NCI-H2081 treated with DMSO at 0.1 percent for 48 hours (cell line): ENCODE measurements at regions not wholly inside any gene's neighbourhood (a gene's known extent, or its start where the extent isn't known, plus 50 kb on each side); places are given as distances from the start of the nearest gene placed in this dataset.
"Not testable (repeated sequence)": the region's sequence is repeated elsewhere in the genome, so short reads cannot be mapped to it uniquely, and the experiment has no call there.

Source experiments
- DNase-seq: peaks from one replicate; lab custom pipeline; 2025; lab: John Stamatoyannopoulos, UW

DNA sequence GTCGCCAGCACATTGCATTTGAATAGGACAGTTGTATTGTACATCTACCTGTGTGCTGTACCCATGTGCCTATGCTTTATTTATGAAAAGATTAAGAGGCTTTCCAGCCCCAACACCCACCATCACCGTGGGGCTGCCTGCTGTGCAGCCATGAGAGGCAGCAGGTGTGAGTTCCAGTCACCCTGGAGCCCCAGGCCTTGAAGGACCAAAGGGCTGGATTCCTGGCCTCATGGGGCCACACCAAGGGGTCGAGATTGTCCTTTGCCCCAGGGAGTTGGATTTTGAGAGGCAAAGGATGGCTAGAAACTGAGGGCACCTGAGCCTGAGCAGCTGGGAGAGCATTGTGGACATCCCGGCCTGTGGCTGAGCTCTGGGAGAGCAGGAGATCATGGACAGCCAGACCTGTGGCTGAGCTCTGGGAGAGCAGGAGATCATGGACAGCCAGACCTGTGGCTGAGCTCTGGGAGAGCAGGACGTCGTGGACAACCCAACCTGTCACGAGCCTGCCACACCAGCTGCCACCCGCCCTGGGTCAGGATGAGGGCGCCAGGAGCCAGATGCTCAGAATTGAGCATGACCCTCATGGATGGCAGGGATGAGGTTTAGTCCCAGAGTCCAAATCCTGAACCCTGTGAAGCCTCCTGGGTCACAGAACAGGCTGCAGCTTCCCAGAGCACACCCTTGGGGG is 182.5 kb upstream of the RAB6C start:
- DNase-seq = no peak

DNA sequence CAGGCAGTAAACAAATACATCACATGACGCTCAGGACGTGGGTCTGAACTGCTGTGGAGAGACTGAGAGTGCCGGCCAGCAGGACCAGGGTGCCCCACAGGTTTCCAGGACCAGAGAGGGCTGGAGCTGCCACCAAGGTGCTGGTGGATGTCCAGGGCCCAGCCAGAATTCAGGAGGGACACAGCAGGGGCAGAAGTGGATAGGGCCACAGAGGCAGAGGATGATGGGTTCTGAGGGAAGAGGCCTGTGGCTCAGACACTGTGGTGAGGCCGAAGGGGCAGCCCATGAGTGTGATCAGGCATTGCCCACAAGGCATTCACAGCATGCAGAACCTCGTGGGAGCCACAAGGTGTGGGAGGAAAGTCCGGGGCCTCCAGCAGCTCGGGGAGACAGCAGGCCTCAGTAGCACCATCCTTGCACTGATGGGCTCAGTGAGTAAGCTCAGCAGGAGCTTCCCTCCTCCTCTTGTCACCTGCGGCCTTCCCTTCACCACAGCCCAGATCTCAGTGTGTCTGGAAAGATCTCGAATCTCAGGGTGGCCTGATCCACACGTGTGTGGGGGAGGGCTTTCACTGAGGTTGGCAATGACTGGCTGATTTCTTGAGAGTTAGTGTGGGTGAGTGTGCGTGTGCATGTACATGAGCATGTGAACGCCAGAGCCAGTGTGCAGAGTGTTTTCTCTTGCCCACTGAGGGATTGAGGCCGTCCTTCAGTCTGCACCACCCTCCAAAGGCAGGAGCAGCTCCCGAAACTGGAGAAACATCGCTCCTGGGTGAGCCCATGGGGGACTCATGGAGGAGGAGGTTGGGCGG is 181.8 kb upstream of the RAB6C start:
- DNase-seq = no peak

DNA sequence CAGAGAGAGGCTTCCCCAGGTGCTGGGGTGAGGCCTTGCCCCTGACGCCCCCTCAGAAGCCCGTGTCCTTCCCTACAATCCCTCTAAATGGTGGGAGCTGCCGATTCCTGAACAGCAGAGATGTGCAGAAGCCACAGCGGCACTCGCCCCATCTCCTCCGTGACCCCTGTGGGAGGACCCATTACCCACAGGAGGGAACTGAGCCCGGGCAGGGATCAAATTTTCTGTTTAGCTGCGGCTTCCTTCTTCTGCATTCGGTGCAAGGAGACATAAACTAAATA is 181.2 kb upstream of the RAB6C start:
- no peak for DNase-seq

DNA sequence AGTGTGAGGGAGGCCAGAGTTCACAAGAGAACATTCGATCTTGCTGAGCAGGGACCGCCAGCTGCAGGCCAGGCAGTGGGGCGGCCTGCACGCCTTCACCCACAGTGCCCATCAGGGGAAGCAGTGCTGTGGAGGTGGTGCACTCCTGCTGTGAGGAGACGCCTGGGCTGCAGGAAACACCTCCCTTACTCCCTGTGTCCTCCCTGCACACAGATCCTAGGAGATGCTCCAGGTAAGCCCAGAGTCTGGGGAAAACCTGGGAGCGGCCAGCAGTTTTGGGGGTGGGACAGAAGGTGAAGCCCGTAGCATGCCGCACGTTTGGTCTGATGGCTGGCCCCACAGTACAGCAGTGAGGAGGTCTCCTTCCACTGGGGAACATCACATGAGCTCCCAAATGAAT is 180.8 kb upstream of the RAB6C start:
- DNase-seq = no peak

DNA sequence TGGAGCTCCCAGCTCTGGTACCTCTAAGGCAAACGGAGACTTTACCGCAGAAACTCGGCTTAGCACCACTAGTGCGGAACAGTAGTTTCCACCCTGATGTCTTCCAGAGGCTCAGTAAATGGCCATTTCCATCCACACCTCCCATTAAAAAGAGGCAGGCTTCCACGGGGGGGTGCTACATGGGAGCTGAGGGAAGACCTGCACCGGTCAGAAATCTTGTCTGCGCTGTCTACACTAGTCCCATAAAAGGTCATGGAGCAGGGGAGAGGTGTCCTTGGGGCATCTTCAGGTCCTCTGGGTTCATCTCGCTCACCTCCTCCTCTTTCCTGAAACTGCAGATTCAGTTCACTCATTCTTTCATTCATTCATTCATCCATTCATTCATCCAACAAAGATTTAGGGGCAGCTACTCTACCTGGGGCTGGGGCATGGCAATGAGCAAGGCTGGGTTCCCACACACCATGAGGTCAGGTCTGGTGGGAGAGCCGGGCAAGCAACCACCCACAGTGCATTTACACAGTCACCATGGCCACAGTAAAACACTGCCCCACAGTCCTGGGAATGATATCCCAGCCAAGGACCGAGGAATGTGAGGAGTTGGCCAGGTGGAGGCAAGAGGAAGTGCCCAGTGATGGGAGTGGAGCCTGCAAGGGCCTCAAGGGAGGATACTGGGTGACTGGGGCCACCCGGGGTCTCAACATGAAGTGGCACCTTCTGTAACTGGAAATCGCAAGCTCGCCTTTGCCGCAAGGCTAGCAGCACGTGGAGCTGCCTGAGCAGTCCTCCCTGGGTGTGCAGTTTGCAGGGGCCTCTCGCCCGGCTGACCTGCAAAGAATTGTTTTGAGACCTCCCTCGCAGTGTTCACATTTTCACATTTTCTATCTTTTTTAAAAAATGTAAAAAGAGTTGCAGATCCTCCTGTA is 180.2 kb upstream of the RAB6C start:
- DNase-seq = no peak

DNA sequence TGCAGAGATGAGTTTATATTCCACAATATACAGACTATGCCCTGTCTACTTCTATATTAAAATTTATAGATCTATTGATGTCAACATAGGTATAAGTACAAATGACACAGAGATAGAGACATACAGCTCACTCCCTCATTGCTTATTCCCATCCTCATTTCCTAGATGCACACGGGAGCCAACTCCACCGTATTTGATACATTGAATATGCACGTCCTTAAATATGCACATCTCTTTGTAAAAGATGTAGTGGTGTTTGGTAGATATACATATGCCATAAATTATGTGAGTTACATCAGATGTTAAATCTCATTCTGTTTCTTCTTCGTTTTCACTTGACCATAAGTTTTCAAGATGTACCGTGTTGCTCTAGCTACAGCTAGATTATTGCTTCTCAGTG is 179.2 kb upstream of the RAB6C start:
- DNase-seq = no peak

DNA sequence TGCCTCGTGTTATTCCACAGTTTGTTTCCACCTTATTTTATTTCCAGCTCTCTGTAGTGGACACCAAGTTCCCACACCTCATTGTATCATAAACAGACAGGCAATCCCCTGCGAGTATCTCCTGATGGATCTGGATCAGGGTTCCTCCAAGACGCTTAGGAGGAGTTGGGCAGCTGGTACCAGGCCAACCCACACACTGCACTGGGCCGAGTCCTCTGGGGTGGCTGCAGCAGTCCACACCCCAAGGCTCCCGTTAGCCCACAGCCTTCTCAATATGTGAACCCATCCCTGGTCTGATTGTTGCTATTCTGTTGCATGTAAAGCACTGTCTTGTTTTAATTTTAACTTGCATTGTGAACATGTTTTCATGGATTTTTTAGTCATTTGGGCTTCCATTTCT is 178.8 kb upstream of the RAB6C start:
- DNase-seq = no peak

DNA sequence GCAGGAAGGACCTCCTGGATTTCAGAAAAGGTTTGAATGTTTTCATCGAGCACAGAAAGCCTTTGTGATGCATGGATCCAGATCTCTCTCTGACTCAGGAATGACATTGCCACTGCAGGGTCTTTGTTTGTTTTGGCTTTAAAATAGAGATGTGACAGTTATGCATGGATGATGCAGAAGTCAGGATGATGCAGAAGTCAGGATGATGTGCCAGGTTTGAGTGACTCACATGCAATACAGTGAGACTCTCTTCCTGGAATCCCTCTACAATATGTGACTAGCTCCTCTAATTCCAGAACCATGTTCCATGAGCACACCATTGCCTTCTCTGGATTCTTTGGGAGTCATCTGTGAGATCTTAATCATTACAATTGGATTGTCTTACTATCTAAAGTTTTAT is 177.9 kb upstream of the RAB6C start:
- no peak for DNase-seq

DNA sequence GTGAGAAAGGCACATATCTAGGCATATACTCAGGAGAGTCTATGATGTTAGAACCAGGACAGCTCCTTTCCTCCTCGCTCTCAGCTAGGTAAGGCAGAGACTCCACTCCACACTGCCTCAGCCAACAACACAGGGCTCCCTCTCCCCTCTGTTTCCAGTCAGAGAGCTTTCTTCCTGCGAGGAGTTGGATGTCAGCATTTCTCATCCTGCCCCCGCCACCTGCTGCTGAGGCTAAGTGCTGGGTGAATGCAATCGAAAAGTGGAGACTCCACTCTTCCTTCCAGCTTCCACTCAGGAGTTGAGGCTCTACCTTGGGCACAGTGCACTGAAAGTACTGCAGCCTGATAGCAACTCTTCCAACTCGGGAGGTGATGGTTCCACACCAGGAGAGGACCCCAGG is 177.2 kb upstream of the RAB6C start:
- no peak for DNase-seq

DNA sequence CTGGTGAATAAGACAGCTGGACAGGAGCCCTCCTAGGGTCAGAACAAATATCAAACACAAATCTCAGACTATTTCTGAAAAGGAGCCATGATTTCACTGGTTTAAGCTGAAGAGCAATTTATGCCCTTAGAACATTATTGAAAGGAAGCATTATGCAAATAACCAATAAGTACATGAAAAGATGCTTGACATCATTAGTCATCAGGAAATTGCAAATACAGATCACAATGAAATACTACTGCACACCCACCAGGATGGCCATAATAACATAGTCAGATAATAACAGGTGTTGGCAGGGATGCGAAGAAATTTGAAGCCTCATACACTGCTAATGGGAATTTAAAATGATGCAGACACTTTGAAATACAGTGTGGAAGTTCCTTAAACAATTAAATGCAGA is 176.4 kb upstream of the RAB6C start:
- DNase-seq = peak; percentile 19

DNA sequence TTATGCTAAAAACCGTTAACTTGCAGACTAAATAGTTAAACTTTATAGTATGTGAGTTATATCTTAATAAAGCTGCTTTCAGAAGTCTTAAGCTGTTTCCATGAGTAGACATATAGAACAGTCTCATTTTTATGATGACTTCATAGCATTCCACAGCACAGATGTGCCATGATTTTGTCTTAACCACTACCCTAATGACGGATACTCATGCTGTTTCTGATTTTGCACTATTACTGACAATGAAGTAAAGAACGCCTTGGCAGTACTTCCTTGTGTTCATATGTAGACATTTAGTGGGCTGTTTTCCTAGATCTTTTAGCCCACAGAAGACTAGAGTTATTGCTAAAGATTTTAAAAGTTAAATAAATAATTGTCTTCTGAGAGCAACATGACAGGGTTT is 175.6 kb upstream of the RAB6C start:
- no peak for DNase-seq

DNA sequence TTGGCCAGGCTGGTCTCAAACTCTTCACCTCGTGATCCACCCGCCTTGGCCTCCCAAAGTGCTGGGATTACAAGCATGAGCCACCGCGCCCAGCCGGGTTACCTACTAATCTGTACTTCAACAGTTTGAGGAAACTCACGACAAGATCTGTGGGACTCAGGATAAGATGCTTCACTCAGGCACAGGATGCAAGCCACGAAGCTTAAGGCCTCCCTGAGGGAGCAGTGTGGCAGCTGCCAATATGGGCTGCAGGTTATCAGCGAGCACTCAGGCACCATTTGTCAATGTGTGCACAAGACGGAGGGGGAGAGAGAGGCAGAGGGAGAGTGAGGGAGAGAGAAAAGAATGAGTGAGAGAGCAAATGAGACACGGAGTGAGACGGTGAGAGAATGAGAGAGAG is 173.6 kb upstream of the RAB6C start:
- DNase-seq = no peak

DNA sequence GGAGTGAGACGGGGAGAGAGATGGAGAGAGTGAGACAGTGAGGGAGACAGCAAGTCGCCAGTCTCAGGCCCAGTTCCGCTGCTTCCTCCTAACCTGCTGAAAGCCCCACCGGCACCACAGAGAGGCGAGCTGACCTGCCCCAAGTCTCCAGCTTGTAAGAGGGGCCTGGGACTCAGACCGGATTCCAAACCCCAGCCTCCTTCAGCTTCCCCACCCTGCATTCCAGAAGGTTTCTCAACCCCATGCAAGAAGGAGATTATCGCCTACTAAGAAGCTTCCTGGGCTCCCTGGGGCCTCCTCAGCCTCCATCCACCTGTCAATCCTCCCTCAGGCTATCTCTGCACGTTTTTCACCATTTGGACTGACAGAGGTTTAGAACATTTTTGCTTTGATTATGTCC is 173.1 kb upstream of the RAB6C start:
- no peak for DNase-seq

DNA sequence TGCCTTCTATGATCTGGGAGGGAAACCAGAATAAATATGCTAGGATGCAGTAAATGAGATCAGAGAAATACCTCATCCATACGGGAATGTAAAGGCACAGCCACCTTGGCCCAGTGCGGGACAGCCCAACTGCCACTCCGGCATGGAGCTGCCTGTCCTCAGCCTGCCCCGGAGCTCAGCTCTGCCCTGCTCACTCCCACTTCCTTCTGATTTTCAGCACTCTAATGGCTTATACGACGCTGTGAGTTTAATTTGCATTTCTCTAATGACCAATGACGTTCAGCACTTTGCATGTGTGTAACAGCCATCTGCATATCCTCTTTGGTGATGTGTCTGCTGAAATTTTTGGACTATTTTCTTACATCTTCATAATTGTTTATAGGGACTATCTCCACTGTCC is 172.5 kb upstream of the RAB6C start:
- no peak for DNase-seq

DNA sequence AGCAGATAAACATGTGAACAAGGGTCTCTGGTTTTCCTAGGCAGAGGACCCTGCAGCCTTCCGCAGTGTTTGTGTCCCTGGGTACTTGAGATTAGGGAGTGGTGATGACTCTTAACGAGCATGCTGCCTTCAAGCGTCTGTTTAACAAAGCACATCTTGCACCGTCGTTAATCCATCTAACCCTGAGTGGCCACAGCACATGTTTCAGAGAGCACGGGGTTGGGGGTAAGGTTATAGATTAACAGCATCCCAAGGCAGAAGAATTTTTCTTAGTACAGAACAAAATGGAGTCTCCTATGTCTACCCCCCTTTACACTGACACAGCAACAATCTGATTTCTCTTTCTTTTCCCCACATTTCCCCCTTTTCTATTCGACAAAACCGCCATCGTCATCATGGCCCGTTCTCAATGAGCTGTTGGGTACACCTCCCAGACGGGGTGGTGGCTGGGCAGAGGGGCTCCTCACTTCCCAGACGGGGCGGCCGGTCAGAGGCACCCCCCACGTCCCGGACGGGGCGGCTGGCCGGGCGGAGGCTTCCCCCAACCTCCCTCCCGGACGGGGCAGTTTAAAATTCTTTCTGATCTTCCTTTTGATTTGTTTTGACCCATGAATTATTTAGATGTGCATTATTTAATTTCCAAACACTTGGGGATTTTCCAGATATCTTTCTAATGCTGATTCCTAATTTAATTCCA is 171.7 kb upstream of the RAB6C start:
- not testable (repeated sequence) for DNase-seq

DNA sequence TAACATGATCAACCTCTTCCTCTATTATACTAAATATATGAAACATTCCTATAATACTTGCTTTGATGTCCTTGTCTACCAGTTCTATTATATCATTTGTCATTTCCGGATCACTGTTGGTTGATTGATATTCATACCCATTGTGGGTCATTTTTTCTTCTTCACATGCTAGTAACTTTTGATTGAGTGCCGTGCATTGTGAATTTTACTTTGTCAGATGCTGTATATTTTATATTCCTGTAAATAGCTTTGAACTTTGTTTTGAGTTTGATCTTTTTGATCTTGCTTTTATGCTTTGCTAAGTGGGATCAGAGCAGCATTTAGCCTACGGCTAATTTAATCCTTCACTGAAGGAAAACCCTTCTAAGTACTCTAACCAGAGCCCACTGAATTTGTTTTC is 168.9 kb upstream of the RAB6C start:
- no peak for DNase-seq

DNA sequence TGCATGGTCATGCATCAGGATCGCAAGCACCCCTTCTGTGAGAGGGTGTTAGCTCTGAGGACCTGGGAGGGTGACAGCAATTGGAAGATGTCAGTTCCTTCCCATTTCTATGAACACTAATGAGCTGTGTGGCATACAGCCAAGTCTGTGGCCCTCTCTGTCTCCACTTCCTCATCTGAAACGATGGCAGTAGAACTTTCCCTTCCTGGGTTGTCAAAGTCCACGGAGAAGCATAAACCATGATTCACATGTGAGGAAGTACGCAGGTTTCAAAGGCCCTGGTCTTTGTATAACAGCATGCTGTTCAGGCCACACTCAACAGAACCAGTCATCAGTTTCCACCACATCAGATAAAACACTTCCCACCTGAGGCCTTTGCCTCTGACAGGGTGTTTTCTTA is 167.4 kb upstream of the RAB6C start:
- DNase-seq = no peak

DNA sequence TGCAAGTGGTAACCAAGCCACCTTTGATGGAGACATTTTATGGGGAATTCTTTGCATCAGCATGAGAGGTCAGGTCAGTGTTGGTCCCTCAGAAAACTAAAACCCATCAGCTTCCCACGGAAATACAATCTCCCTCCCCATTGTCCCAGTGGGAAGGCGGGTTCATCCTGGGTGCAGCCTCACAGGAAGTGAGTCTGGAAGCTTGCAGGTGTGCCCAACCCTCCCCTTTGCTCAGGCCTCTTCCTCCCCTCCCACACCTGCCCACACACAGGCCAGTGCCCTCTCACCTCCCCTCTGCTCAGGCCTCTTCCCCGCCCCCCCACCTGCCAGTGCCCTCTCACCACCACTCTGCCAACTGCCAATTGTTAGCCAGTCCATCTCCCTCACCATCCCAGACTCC is 166.8 kb upstream of the RAB6C start:
- no peak for DNase-seq

DNA sequence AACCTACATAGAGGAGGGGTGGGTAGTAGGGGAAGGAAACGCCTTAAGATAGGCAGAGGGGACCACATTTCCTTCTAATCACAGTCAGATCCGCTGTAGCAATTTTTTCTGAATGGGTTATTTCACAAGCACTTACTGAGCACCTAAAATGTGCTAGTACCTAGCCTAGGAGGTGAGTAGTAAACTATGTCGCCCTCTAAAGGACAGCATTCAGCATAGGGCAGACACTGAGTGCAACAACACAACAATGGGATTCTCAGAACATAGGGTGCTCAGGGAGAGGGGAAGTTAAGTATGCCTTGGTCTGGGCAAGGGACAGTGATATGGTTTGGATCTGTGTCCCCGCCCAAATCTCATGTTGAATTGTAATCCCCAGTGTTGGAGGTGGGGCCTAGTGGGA is 166.1 kb upstream of the RAB6C start:
- DNase-seq = no peak

DNA sequence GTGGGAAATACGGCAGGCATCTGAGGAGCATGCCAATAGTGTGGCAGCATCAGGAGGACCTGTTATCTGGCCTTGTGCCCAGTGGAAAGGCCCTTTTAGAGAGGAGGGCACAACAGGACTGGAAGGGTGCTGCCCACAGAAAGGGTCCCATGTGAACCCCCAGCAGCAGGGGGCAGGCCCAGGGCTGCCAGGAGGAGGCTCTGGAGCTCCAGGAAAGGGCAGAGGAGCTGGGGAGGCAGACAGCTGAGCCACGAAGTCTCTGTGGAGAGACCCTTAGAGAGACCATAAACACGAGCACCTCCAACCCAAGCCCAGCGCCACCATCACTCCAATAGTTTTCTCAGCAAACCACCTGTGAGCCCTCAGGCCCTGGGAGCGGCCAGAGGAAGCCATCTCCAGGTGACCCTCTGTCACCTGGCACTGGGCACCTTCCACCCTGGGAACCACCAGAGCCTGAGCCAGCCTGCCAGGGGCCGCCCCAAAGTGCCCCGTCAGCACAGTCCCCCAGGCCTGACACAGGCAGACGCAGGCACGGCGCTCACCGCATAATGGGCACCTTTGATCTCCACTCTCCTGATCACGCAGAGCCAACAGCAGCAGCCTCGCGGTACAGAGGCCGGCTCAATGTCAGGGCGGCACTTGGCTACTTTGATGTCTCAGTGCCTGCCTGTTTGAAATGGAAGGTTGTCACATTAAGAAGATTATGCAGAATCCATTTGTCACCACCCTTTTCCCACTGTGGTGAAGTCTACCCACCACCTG is 162.5 kb upstream of the RAB6C start:
- DNase-seq = no peak

DNA sequence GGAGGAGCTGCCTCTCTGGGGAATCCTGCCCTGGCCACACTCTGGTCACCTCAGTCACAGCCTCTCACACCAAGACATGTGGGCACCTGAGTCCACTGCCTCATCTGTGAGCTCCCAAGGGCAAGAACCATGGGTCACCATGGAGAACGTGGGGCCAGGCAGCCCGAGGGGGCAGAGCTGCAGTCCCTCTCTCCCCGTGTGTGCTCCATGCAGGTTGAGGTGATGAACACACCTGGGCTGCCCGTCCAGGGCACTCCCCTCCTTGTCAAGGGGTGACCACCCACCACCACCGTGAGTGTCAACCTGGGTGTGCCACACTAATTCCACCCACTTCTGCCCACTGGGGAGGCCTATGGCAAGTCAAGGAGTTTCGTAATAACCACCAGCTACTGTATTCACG is 159.6 kb upstream of the RAB6C start:
- DNase-seq = no peak

DNA sequence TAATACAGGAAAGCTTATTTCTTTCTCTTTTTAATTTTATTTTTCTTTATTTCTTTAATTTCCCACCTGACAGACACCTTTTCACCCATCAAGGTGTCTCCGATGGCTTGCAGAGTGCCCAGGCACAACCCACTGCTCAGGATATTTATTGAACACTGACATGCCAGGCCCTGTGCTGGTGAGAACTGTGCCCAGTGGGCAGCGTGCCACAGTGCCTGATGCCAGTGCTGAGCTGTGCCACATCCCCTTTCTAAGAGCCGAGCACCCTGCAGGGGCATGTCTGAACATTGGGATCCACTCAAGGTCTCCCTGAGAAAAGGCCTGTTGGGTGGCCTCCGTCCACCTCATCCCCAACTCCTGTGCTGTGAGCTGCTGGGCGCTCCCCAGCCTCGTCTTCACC is 158.6 kb upstream of the RAB6C start:
- no peak for DNase-seq
